Activated CD4-positive, alpha-beta T cell treated with anti-CD3 and anti-CD28 coated beads, Interleukin-2, amount 50 U/mL, for 16 hours (primary cell): ENCODE measurements at regions not wholly inside any gene's neighbourhood (a gene's known extent, or its start where the extent isn't known, plus 50 kb on each side); places are given as distances from the start of the nearest gene placed in this dataset.
"Not testable (repeated sequence)": the region's sequence is repeated elsewhere in the genome, so short reads cannot be mapped to it uniquely, and the experiment has no call there.

Experiments
- DNase-seq: peaks from one replicate; pipeline ENCODE4 v3.0.0-alpha.2; 2020

DNA sequence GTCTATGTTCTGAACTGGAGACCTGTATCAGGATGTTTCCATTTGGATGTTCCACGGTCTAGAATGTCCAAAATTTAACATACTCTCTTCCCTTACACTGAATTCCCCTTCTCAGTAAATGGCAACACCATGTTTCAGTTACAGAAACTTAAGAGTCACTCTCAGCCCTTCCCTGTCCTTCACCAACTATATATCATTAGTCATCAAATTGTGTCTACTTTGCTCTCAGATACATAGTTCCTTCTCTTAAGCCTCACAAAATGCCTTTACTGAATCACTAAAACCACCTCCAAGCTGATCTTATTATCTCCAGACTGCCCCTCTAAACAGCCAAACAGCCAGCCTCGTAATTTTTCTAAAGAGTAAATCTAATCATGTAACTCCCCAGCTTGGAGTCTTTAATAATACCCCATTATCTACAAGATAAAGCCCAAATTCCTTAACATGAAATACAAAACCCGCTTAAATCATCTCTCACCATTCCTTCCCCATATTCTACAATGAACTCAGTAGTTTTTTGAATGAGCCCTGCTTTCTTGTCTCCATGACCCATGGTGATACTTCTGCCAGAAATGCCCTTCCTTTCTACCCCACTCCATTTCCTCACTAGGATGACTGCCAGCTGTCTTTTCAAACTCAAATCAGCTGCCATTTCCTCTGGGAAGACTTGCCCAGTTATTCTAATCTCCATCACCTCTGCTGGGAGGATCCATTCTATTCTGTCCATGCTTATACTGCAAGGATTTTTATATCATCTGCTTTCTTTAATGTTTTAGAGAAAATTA, 102.7 kb upstream of the ARHGAP42 start:
- no peak for DNase-seq

DNA sequence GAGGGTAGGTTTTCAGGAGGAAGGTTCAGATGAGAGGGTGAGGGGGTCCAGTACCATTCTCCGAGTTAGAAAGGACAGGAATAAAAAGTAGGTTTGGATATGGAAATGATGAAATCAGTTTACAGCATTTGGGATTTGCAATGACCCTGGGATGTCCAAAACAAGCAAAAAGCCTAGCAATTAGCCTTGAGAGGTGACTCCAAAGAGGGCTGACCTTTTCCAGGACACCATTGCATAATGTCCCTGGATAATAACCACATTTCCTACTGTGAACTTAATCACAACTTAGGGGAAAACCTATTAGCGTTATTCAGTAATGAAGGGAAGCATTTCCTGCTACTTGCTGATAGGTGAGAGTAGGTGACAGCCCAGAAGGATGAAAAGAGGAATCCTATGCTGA, 101.4 kb upstream of the ARHGAP42 start:
- no peak for DNase-seq

DNA sequence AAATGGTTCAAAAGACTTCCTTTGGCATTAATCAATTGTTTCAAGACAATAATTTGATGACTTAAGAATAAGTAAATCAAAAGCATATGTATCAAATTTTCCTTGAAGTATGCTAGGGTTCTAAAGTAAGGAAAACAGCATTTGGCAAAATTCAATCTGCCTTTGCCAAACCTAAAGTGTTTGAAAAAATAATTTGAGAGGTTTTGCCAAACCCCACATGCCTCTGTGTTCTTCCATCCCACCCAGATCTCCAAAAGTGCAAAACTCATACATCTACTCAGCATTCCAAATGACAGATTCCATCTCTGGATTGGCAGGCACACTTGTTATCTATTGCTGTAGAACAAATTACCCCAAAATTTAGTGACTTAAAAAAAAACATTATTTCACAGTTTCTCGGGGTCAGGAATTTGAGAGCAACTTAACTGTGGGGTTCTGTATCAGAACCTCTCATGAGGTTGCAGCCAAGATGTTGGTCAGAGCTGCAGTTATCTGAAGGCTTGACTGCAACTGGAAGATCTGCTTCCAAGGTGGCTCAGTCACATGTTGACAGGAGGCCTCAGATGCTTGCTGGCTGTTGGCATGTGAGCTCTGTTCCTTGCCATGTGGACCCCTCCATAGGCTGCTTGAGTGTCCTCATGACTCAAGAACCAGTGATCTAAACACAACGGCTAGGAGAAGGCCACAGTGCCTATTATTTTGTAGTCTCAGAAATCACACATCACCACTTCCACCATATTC, 100.6 kb upstream of the ARHGAP42 start:
- DNase-seq, result no peak

DNA sequence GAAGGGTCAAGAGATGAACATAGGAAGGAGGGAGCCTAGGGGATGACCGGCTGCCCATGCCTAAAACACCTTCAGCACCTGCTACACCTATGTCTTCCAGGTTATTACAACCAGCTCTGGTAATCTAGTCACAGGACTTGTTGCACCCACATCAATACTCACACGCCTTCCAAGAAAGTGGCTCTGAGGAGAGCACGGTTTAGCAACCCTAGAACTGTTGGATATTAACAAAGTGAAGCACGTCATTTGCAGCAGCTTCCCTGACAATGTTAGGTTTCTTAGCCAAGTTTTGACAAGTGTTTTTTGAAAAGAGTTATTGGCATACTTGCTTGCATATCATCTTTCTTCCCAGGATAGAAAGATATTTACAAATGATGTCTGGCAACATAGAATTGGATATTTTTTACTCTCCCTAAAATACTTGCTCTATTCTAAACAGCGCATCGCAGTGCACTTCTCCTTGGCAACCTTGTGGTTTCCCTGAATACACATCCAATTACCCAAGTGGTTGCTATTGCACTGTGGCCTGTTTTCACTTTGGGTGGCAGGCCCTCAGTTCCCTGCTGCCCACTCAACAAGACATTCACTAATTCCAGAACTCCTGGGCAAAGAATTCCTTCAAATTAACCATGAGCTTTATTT, 94.3 kb upstream of the ARHGAP42 start:
- DNase-seq, result no peak

DNA sequence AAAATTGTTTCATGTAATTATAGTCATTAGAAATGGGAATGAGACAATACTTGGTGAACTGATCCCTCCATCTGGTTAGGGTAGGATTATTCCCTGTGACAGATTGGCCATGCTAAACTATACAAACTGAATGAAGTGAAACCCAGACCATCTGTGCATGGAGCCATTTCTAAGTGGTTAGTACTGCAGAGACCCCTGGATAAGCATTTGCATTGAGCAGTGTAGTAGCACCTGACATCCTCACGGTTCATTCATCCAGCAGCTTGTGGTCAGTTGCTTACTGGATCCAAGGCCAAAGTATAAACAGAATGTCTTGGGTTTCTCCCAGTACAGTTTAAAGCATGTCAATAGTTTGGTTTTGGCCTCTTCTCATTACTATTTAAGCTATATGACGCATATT, 93.8 kb upstream of the ARHGAP42 start:
- no peak for DNase-seq

DNA sequence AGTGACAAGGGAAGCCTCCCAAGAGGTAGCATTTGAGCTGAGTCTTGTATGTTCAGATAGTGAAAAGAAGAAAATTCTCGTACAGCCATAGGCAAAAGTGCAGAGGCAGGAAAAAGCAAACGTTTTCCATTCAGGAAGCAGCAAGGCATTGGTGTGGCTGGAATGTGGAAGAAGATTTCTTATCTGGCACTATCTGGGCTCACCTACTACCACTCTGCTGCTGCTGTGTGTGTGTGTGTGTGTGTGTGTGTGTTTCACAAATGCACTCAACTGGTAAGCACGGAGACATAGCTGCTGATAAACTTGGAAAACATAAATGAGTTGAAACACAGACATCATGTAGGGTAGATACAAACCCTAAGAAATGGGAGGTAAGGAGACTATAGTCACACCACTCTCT, 92.8 kb upstream of the ARHGAP42 start:
- no peak for DNase-seq

DNA sequence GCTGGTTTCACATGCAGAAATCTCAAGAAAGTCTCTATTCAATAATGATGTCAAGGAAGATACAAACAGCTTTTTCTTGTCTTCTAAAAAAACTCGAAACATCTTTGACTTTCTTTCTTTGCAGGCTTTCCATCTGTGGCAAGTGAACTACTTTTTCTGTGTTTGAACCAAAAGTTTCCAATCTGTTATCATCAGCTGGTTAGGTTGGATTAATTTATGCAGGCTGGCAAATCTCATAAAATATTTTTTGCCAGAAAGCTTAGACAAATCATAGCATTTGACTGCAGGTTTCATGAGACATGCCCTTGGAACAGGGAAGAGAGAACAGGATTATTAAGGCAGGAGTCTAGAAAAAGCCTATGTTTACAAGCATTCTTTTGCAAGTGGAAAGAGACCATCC, 86.1 kb upstream of the ARHGAP42 start:
- no peak for DNase-seq

DNA sequence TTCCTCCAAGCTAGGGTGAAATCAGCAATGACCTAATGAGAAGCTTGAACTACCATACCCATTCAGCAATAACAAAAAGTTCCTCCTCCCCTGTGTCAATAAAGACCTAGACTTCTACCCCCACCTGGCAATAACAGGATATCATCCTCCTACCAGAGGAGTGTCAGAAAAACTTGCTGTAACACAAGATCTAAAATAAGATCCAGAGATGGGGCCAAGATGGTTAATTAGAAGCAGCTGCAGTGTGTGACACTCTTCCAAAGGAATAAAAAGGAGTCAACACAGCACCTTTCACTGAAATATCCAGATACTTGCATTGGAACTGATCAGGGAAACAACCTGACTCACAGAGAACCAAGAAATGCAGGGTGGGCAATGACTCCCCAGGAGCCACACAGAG, 84.4 kb upstream of the ARHGAP42 start:
- DNase-seq, result no peak

DNA sequence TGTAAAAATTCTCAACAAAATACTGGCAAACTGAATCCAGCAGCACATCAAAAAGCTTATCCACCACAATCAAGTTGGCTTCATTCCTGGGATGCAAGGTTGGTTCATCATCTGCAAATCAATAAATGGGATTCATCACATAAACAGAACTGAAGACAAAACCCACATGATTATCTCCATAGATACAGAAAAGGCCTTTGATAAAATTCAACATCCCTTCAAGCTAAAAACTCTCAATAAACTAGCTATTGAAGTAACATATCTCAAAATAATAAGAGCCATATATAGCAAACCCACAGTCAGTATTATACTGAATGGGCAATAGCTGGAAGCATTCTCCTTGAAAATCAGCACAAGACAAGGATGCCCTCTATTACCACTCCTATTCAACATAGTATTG, 79.3 kb upstream of the ARHGAP42 start:
- DNase-seq, result not testable (repeated sequence)

DNA sequence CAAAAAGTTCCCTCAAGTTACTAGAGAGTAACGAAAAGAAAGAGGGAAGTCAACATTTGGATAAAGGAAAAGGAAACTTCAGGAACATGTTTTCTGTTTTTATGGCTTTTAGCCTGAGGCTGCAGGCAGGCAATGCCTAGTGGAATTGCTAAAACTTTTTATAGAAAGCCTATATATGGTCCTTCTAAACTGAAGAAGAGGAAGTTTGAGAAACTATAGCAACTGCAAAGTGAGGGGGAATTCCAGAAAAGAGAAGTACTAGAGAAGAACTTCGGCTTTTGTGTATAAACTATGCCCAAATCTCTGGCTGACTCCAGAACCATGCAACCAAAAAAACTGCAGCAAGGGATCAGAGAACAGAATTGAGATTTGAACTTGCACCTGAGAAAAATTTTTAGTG, 74.3 kb upstream of the ARHGAP42 start:
- no peak for DNase-seq

DNA sequence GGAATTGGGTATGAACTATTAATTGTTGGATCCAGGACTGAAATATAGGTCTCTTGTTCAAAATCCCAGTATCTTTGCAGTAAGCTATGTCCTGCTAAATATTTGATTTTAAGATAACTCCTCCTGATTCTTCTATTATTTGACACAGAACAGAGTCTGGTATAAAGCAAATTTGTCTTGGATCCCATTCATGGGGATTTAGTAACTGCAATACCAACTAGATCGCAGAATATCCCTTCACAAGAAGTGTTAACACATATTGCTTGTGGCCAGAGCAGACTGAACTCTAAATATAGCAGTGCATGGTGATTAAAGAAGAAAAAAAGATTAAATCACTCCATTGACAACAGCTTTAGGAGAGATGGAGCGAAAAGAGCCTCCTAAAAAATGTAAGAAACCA, 68.2 kb upstream of the ARHGAP42 start:
- DNase-seq, result no peak

DNA sequence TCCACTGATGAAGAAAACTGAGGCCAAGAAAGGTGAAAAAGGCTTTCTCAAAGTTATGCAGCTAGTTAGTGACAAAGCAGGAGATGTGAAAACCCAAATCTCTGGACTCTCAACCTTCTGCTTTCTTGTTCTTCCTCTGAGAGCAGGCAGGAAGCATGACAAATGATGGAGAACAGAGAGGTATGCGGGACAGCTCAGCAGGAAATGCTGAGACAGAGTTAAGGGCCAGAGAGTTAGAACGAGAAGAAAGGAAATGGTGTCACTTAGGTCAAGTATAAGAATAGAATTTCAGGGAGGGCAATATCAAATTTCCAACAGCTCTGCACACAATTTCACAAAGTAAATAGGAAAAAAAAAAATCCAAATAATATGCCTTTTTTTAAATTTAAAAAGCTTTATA, 67.6 kb upstream of the ARHGAP42 start:
- no peak for DNase-seq

DNA sequence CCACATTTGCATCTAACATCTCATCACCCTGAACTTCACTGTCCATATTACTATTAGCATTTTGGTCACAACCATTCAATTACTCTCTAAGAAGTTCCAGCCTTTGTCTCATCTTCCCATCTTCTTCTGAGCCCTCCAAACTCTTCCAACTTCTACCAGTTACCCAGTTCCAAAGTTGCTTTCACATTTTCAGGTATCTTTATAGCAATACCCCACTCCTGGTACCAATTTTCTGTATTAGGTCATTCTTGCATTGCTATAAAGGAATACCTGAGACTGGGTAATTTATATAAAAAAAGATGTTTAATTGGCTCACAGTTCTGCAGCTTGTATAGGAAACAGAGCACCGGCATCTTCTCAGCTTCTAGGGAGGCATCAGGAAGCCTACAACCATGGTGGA, 64.7 kb upstream of the ARHGAP42 start:
- DNase-seq, result no peak

DNA sequence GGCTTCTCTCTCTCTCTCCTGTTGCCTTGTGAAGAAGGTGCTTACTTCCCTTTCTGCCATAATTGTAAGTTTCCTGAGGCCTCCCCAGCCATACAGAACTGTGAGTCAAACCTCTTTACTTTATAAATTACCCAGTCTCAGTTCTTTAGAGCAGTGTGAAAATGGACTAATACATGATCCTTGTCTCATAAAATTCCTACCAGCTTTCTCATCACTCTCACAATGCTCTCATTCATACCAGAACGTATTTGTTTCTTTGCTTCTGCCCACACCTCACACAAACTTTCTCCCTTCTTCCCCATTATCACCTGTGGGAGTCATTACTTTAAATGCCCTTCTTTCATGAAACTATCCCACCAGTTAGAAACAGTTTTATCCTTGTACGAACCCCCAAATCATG, 62.7 kb upstream of the ARHGAP42 start:
- DNase-seq, result no peak

DNA sequence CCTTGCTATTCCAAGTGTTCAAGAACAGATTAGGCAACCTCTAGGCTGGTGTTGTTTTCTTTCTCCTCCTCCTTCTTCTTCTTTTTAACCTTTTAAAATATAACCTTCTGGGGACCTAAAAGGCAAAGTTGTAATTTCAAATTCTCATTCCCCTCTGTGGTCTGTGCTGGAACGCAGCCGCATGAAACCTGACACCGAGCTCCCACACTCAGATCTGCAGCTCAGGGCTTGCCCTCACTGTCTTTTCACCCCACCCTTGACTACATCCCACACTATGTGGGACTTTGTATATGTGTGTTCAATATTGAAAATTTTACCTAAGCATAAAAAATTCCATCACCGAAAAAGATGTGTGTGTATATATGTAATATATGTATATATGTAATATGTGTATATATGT, 62.0 kb upstream of the ARHGAP42 start:
- DNase-seq, result no peak

DNA sequence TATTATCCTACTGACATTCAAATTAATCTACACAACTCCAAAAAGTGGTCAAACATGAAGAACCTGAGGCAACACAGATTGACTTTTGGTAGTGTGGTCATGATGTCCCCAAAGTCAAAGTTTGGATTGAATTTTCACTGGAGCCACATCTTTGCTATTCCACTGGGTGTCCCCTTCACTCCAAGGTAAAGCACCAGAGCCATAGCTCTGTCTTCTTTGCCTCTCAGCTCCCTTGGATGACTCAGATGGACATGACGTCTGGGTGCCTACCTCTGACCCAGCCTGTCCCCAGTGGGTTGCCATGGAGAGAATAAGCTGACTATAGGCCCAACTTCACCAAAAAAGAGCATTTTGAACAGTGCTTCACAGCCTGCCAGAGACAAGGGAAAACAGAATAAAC, 57.4 kb upstream of the ARHGAP42 start:
- DNase-seq, result no peak

DNA sequence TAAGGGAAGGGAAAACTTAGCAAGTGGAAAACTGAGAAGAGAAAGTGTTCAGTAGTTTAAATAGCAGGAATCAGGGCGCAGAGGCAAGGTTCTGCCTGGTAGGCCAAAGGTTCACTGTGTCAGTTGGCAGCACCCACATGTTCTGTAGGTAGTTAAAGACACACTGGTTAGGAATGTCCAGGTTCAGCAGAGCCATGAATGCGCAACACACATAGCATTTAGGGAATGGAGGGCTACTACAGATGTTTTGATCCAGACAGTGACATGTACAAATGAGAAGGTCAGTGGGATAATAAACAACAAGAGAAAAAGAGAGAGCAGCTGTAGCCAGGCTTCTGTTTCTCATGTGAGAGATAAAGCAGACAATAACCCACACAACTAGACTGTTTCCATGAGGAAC, 56.2 kb upstream of the ARHGAP42 start:
- no peak for DNase-seq

DNA sequence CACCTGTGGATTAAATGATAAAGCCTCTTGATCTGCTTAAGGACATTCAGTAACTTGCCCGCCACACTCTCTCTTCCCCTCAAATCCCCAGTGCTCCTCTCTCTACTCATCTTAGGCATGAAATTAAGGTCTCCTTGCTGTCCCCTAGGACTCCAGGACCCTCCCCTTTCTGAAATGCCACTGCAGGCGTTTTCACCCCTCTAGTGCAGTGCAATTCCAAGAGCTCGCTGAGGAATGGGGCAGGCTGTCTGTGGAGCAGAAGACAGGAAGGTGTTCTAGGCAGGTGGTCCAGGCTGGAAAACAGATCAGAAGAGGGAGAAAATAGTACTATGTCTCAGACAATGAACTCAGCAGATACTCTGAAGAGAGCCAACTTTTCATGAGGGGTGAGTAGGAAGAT, 55.8 kb upstream of the ARHGAP42 start:
- DNase-seq, result no peak

DNA sequence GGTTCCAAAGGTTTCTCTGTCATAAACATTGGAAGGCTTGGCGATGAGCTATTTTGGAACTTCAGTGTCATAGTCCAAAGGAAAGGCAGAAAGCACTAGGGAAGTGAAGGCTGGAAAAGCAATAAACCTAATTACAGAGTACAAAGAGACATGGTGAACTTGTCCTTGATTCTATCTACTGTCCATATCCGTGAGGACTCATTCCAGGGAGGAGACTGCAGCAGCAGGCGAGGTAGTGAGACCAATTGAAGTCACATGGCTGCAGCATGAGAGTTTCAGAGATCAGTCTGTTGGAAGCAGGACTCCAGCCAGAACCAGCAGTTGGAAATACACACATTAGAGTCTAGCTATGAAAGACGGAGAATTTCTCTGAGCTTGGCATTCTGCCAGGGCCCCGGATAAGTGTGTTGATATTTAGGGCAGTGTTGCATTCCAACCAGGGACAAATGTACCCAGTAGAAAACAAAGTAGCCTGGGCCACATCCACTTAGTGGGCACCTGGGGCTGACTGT, 54.1 kb upstream of the ARHGAP42 start:
- no peak for DNase-seq

DNA sequence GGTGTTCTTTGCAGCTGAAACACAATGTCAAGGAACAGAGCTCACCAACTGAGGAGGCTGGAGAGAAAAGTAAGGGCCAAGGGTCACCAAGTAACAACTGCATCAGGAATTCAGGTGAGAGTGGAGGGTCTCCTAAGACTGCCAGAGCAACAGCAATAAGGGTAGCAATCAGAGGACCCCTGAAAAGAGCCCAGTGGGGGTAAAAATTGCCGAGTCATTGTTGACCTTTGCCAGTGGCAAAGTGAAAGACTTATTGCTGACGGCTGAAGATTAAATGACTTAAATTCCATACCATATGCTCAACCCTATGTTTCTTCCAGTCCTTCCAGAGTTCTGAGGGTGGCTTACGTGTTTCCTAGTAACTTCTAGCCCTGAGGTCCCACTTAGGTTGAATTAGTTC, 51.9 kb upstream of the ARHGAP42 start:
- DNase-seq, result no peak

DNA sequence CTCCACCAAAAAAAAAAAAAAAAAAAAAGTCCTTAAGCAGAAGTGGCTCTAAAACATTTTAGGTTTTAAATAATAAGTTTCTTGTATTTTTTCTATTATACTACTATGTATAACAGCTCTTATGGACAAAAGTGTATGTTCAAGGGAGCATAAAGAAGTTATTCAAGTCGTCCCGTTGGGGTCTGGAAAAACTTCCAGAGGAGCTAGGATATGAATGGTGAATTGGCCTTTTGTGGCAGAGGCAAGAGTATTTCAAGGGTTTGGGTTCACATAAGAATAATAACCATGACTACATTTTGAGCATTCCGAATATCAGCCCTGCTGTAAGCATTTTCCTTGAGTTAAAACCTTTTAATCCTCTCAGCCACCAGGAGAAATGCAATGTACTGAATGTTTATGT, 50.6 kb upstream of the ARHGAP42 start:
- no peak for DNase-seq
